SK-N-SH (cell line): ENCODE measurements at regions not wholly inside any gene's neighbourhood (a gene's known extent, or its start where the extent isn't known, plus 50 kb on each side); places are given as distances from the start of the nearest gene placed in this dataset.

ENCODE experiments used
- CTCF ChIA-PET: fragments of 300-600, 350-600 bp; formaldehyde crosslinking; extraction: SDS; loops from one replicate; lab custom pipeline; 2021; lab: Yijun Ruan, JAX
- POLR2A ChIA-PET: fragments of 350-600 bp; sonication (Branson Sonifier 250); formaldehyde crosslinking; extraction: SDS; loops from one replicate; lab custom pipeline; 2020; ENCODE audit warnings: antibody characterized with exemption, inconsistent platforms; lab: Yijun Ruan, JAX
- DNase-seq: peaks from one replicate; pipeline ENCODE4 v3.0.0; 2012
- H2AFZ ChIP-seq: fragments of 200-600 bp; sonication (generic); 2 replicates; pipeline ENCODE4 v1.8.1; 2016; ENCODE audit warnings: antibody characterized with exemption, mild to moderate bottlenecking, low read depth
- H3F3A ChIP-seq: fragments of 200-600 bp; sonication (generic); replicated peaks from 2 replicates; pipeline ENCODE3; 2016; ENCODE audit warnings: antibody characterized with exemption, mild to moderate bottlenecking; ENCODE audit not compliant: insufficient read depth
- H3K27ac ChIP-seq, 2 experiments: fragments of 200-500 bp in 1 of 2; fragments of 200-600 bp in 1 of 2; sonication (Bioruptor generic) in 1 of 2; sonication (generic), shearing (Covaris generic) in 1 of 2; 2 replicates each; pipeline versions ENCODE4 v1.5.1 to v1.6.1; 2014 to 2016; ENCODE audit warnings: low read depth in 2 of 2, inconsistent platforms in 1 of 2, low read length in 1 of 2, mild to moderate bottlenecking in 1 of 2, mixed read lengths in 1 of 2
- H3K27me3 ChIP-seq: fragments of 200-600 bp; sonication (generic), shearing (Covaris generic); 2 replicates; pipeline ENCODE4 v1.6.1; 2016; ENCODE audit warnings: mixed run types; ENCODE audit not compliant: insufficient read depth
- H3K36me3 ChIP-seq, 2 experiments: fragments of 200-500 bp in 1 of 2; fragments of 200-600 bp in 1 of 2; sonication (Bioruptor generic) in 1 of 2; sonication (generic) in 1 of 2; replicated peaks in 1 of 2; 2 replicates each; pipeline versions ENCODE3 to v1.5.1; 2014 to 2016; ENCODE audit warnings: low read length in 1 of 2, mild to moderate bottlenecking in 1 of 2; ENCODE audit not compliant: insufficient read depth in 2 of 2, control insufficient read depth in 1 of 2
- H3K4me1 ChIP-seq, 2 experiments: fragments of 200-500 bp in 1 of 2; fragments of 200-600 bp in 1 of 2; sonication (Bioruptor generic) in 1 of 2; sonication (generic), shearing (Covaris generic) in 1 of 2; 2 replicates each; pipeline versions ENCODE4 v1.5.1 to v1.6.1; 2014 to 2016; ENCODE audit warnings: low read depth in 1 of 2, low read length in 1 of 2, mixed run types in 1 of 2; ENCODE audit not compliant: insufficient read depth in 2 of 2, control insufficient read depth in 1 of 2
- H3K4me2 ChIP-seq: fragments of 200-600 bp; sonication (generic), shearing (Covaris generic); 2 replicates; pipeline ENCODE4 v1.6.1; 2017; ENCODE audit warnings: mixed run types
- H3K4me3 ChIP-seq, 2 experiments: fragments of 200-500 bp in 1 of 2; fragments of 200-600 bp in 1 of 2; sonication (Bioruptor generic) in 1 of 2; sonication (generic), shearing (Covaris generic) in 1 of 2; 2 replicates each; pipeline versions ENCODE4 v1.5.1 to v1.8.1; 2014 to 2016; ENCODE audit warnings: low read depth in 2 of 2, inconsistent platforms in 1 of 2, low read length in 1 of 2, mild to moderate bottlenecking in 1 of 2, mixed read lengths in 1 of 2, moderate library complexity in 1 of 2
- H3K79me2 ChIP-seq: fragments of 200-600 bp; sonication (generic); 2 replicates; pipeline ENCODE4 v1.8.1; 2017; ENCODE audit warnings: mild to moderate bottlenecking; ENCODE audit not compliant: insufficient read depth
- H3K9ac ChIP-seq: fragments of 200-600 bp; sonication (generic); 2 replicates; pipeline ENCODE4 v1.6.1; 2017; ENCODE audit warnings: mixed run types
- H3K9me2 ChIP-seq: fragments of 200-600 bp; sonication (generic); 2 replicates; pipeline ENCODE4 v1.6.1; 2017; ENCODE audit warnings: mixed run types
- H3K9me3 ChIP-seq: fragments of 200-600 bp; sonication (generic); 2 replicates; pipeline ENCODE4 v1.6.1; 2017; ENCODE audit warnings: mixed run types, mild to moderate bottlenecking, moderate library complexity
- H4K20me1 ChIP-seq: fragments of 200-600 bp; sonication (generic); 2 replicates; pipeline ENCODE4 v1.6.1; 2017; ENCODE audit warnings: mild to moderate bottlenecking, mixed run types; ENCODE audit not compliant: insufficient read depth
- CTCF ChIP-seq: fragments of 200-600 bp; sonication (generic); IDR thresholded peaks from 2 replicates; pipeline ENCODE4 v1.6.1; 2017; ENCODE audit warnings: antibody characterized with exemption, mild to moderate bottlenecking, moderate library complexity
- ELF1 ChIP-seq: IDR thresholded peaks from 2 replicates; pipeline ENCODE4 v1.4.0; 2012
- FOXM1 ChIP-seq: IDR thresholded peaks from 2 replicates; pipeline ENCODE4 v1.4.0; 2012; ENCODE audit warnings: low read depth, mild to moderate bottlenecking
- JUND ChIP-seq: IDR thresholded peaks from 2 replicates; pipeline ENCODE4 v1.4.0; 2012
- MEF2A ChIP-seq: IDR thresholded peaks from 2 replicates; pipeline ENCODE4 v1.4.0; 2012; ENCODE audit warnings: low read depth, borderline replicate concordance
- MXI1 ChIP-seq: IDR thresholded peaks from 2 replicates; pipeline ENCODE4 v1.6.1; 2012; ENCODE audit warnings: mild to moderate bottlenecking, low read depth, low read length, improper control_type of control experiment
- NRF1 ChIP-seq: IDR thresholded peaks from 2 replicates; pipeline ENCODE4 v1.6.1; 2012; ENCODE audit warnings: low read depth, mild to moderate bottlenecking, low read length
- POLR2AphosphoS5 ChIP-seq: IDR thresholded peaks from 2 replicates; pipeline ENCODE4 v1.6.1; 2012; ENCODE audit warnings: low read depth, low read length
- RAD21 ChIP-seq: IDR thresholded peaks from 2 replicates; pipeline ENCODE4 v1.6.1; 2012; ENCODE audit warnings: mild to moderate bottlenecking, low read length
- REST ChIP-seq: IDR thresholded peaks from 2 replicates; pipeline ENCODE4 v1.6.1; 2012; ENCODE audit warnings: mild to moderate bottlenecking, low read depth, low read length, moderate library complexity
- RXRA ChIP-seq: IDR thresholded peaks from 2 replicates; pipeline ENCODE4 v1.4.0; 2012; ENCODE audit warnings: low read depth, mild to moderate bottlenecking, borderline replicate concordance
- SIN3A ChIP-seq: IDR thresholded peaks from 2 replicates; pipeline ENCODE4 v1.6.1; 2012; ENCODE audit warnings: low read depth, mild to moderate bottlenecking, low read length, moderate library complexity, borderline replicate concordance
- TAF1 ChIP-seq: IDR thresholded peaks from 2 replicates; pipeline ENCODE4 v1.6.1; 2012; ENCODE audit warnings: low read depth, mild to moderate bottlenecking, low read length, moderate library complexity, borderline replicate concordance
- YY1 ChIP-seq: IDR thresholded peaks from 2 replicates; pipeline ENCODE4 v1.4.0; 2012; ENCODE audit warnings: low read depth, mild to moderate bottlenecking
- WGBS: methylation state at CpG from one replicate; pipeline ENCODE4 v1.1.6; 2017; ENCODE audit warnings: low lambda C conversion rate; 5-methylcytosine and 5-hydroxymethylcytosine counted together

GRCh38 chr5:18798058-18798457 is 1163.8 kb downstream of the TAF11L14 start (continued):
- TF ChIP-seq CTCF (no peak), MXI1 (no peak)

- Histone ChIP-seq H4K20me1 (no peaks in the 10 kb centered on the region), H3K79me2 (no peaks in the 10 kb centered on the region), H3K9me3 (no peaks in the 10 kb centered on the region), H3K4me3 (no peak overlapping the region), H3K27me3 (peaks cover 8% of the 10 kb centered on the region; the same call in 1 of the 2 replicates), H3F3A (no peaks in the 10 kb centered on the region), H3K36me3 (no peaks in the 10 kb centered on the region), H3K4me2 (no peak overlapping the region), H2AFZ (no peak overlapping the region), H3K27ac (no peak overlapping the region), H3K9ac (no peak overlapping the region), H3K9me2 (no peaks in the 10 kb centered on the region), H3K4me1 (no peaks in the 10 kb centered on the region)
- POLR2A ChIA-PET = no interaction called here
- no peak for DNase-seq
- CTCF ChIA-PET = no interaction called here
- TF ChIP-seq TAF1 = no peak
- no peak for TF ChIP-seq NRF1
- TF ChIP-seq POLR2AphosphoS5 = no peak
- no peak for TF ChIP-seq MEF2A
- no peak for TF ChIP-seq SIN3A
- no peak for TF ChIP-seq FOXM1
- TF ChIP-seq RXRA = no peak
- no peak for TF ChIP-seq REST
- TF ChIP-seq RAD21 = no peak
- no peak for TF ChIP-seq ELF1
- no peak for TF ChIP-seq JUND
- no peak for TF ChIP-seq YY1
- 33% methylated on average over 6 of the region's 6 CpGs for WGBS
These were observed 1165.3 kb downstream of the TAF11L14 start for GRCh38 chr5:18799482-18800128.
